CD4-positive, alpha-beta T cell treated with Interleukin-15 for 1 hour (primary cell): ENCODE measurements at regions not wholly inside any gene's neighbourhood (a gene's known extent, or its start where the extent isn't known, plus 50 kb on each side); places are given as distances from the start of the nearest gene placed in this dataset.

ENCODE experiments used
- DNase-seq: peaks from one replicate; pipeline ENCODE4 v3.0.0-alpha.2; 2020

DNA sequence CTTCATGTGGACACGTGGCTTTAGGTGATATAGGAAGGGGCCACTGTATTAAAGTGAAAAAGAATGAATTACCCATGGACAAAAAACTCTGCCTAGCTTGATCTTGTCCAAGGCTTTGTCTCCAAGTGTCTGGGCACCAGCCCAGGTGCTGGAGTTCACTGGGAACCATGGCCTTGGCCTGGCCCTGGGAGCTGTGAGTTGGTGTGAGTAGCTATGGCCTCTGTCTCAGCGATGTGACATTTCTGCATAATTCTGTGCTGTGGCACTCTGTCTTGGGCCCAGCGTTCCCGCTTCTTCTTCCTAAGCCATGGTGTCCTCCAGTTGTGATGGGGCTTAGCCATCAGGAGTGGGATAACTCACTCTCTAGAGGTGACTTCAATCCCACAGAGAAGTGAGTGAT is 119.0 kb upstream of the PPP2R2D start:
- no peak for DNase-seq

DNA sequence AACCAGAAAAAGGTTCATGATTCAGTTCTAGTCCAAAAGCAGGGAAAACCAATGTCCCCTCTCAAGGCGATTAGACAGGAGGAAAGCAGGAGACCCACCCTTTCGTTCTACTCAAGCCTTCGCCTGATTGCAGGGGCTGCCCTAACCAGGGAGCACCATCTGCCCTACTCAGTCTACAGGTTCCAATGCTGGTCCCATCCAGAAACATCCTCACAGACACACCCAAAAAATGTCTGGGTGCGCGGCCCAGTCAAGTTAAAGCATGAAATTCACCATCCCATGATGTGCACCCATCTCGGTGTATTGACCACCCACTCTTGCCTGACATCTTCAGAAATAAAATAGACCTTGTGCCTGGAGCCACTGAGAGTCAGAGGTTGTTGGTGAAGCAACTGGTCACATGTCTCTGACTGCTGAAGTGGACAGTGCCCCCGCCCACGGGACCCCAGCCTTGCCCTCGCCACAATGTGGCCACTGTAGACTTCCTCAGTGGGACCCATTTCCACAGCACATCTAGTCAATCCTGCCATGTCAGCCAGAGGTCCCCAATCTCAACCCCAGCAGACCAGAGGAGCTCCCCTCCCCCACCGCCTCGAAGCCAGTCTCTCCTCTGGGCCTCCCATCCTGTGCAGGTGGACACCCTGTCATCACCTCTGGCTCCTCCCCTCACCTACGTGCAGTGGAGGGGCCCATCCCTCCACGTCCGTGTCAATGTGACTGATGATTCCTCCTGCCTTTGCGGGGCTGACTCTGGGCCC is 116.3 kb upstream of the PPP2R2D start:
- DNase-seq, result no peak

DNA sequence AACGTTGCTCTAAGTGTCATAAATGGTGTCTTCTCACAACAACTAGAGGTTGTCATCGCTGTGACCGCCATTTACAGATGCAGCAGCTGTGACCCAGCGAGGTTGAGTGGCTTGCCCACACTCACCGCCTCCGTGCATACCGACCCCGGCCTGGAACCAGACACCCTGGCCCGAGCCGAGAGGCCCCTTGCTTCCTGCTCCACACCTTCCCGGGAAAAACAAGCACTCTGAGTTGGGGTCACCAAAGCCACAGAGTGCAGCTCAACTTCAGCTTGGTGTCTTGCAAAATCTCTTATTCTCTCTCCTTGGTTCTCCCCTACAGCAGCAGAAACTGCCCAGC is 115.7 kb upstream of the PPP2R2D start:
- DNase-seq, result no peak

DNA sequence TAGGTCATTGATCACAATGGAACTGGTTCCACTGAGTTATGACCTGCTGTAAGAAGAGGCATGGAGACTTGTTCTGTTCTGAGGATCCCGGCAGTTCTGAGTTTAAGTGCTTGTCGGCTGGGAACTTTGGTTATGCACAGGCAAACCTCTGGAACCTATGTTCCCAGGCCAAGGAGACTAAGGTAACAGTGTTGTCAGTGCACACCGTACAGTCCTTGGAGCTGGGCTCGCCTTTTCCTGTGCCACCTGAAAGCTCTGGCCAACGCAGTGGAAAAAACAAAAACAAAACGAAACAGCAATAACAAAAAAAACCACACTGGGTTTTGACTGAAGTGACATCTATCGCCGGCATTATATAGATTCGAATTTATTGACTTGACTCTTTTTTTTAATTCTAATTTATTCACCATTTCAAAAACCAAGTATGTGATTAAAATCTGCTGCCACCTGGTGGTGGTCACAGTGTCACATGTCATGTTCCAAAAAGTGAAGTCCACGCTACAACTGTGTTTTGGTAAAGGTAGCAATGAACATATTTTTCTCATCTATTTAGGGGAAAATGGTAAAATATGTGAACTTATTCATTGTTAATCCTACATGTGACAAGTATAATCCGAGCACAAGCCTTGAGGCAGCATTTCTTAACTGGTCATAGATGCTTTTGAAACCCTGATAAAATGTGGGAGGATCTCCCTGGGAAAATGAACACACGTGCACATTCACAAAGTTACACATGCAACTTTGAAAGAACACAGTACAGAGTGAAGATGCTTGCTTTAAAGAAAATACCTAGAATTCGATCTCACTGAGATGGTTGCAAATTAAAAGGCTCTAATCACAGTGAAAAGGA is 113.8 kb upstream of the PPP2R2D start:
- DNase-seq, result no peak

DNA sequence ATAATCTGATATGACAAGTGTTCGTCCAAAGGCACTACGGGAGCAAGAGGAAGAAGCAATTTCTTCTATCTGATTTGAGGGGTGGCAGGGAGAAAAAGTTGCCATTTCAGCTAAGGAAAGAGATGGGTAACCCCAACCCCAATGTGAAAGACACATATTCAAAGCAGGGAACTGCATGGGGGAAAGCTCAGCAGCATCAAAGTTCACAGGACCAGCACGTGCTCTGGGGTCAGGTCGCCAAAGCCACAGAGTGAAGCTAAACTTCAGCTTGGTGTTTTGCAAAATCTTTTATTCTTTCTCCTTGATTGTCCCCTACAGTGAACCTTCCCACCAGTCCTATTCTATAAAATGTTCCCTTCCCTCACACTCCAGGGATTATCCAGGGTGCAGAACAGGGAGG is 112.8 kb upstream of the PPP2R2D start:
- DNase-seq, result no peak

DNA sequence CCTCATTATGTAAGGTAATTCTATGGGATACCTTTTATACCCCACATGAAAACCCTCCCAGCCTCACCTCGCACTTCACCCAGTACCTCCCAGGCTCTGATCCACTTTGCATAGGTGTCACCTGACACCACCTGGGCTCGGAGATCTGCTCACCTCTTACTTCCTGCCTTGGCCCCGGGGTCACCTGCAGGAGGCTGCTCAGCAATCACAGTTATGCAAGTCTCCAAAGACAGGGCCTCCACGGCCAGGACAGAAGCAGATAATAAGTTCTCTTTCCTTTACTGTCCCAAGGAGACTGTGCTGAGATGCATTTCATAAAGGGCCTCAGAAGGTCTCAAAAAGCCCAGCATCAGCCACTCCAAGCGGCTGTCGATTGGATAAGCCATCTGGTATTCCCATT is 112.4 kb upstream of the PPP2R2D start:
- DNase-seq, result no peak

DNA sequence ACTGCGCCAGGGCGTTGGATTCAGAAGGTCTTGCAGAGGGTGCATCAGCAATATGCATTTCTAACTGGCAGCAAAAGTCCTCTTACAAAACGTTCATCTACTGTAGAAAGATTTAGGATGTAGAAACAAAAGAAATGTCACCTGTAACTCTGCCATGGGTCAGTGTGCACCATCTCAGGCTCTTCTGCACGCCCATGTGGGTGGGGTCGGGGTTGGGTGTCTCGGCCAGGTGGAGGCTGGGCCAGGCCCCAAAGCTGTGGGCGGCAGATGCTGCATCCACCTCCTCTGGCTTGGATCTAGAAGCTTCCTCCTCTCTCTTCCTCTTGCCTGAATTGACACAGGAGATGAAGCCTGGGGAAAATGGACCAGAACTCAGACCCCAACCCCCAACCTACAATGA is 111.3 kb upstream of the PPP2R2D start:
- no peak for DNase-seq

DNA sequence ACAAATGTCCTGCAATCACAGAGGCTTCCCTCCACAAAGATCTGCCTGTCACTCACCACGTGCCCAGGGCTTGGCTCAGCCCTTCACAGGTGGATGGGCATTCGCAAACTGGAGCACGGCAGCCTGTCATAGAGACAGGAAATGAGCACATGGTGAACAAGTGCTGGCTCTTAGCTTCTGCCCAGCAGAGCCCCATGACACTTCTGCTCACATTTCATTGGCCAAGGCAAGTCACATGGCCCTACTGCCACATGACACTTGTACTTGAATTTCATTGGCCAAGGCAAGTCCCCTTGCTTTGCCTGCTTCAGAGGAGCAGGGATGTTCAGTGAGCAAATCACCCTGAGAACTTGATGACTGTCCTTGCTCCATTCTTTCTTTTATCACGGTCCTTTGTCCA is 110.8 kb upstream of the PPP2R2D start:
- DNase-seq, result no peak

DNA sequence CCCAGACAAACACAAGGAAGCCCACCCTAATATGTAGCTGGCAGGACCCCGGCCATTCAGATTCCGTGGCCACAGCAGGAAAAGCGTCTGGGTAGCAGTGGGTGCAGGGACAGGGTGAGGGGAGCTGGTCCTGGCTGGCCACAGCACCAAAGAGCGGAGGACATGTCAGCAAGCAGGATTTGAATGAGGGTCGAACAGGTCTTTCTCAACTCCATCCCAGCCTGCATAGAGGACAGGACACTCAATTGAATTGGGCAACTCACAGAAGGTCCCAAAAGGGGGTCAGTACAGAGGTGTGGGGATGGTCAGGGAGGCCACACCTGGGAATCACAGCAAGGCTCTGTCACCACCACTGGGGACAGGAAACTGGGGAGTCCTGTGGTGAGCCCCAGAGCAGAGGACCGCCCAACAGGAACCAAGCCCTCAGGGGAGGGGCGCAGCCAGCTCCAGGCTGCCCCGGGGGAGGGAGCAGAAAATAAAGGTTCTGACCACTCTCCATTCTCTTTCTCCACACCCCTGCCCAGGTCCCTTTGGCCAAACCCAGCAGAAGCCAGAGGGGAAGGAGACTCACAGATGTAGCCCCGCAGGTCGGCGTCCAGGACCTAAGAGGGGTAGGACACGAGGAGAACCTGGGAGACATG is 108.7 kb upstream of the PPP2R2D start:
- DNase-seq, result no peak

DNA sequence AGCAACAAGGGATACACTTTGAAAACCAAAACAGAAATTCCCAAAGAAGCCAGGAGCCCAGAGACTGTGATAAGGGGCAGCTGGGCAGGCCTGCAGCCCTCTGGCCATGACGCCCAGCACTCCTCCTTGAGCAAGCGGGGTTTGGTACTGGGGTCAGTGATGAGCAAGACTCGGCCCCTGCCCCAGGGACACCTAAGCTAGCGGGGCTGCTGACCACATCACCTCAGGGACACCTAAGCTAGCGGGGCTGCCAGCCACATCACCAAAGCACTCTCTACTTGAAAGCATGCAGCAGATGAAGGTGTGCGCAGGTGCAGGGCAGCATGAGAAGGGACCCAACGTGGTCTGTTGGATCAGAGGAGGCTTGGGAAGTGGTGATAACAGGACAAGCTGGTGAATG is 108.0 kb upstream of the PPP2R2D start:
- no peak for DNase-seq

DNA sequence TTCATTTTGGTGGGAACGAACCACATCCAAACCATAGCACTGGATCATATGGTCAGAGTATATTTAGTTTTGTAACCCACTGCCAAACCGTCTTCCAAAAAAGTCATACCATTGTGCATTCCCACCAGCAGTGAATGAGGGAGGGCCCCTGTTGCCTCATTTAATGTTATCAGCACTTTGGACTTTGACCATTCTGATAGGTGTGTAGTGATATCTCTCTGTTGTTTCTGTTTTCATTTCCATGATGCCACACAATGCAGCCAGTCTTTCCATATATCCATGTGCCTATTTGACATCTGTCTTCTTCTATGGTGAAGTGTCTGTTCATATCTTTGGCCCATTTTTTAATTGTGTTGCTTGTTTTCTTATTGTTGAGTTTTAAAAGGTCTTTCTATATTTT is 105.0 kb upstream of the PPP2R2D start:
- DNase-seq, result no peak

DNA sequence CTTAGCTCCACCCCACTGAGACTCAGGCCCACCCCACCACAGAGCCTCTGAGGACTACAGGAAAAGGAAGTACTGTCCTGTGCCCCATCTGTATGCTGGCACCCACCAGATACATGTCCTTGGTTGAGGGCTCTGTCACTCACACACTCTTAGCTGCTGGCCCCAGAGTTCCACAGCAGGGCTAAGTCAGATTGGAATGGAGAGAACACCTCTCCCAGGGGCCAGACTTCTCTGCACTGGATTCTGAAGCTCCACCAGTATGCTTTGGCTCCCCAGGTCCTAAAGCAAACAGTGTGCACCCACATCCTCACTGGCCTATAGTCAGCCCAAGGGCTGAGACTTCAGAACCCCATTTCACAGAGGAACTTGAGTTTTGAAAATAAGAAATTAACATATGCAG is 103.2 kb upstream of the PPP2R2D start:
- DNase-seq, result no peak

DNA sequence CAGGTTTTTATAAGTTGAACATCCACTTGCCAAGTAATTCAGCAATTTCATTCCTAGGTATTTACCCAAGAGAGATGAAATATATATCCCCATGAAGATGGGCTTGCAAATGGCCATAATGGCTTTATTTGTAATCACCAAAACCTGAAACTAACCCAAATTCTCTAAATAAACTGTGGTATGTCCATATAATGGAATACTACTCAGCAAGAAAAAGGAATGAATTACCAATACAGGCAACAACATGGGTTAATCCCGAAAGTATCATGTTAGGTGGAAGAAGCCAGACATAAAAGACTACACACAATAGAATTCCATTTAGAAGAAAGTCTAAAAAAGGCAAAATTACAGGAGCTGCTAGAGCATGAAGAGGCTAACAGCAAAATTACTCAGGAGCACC is 101.4 kb upstream of the PPP2R2D start:
- no peak for DNase-seq

DNA sequence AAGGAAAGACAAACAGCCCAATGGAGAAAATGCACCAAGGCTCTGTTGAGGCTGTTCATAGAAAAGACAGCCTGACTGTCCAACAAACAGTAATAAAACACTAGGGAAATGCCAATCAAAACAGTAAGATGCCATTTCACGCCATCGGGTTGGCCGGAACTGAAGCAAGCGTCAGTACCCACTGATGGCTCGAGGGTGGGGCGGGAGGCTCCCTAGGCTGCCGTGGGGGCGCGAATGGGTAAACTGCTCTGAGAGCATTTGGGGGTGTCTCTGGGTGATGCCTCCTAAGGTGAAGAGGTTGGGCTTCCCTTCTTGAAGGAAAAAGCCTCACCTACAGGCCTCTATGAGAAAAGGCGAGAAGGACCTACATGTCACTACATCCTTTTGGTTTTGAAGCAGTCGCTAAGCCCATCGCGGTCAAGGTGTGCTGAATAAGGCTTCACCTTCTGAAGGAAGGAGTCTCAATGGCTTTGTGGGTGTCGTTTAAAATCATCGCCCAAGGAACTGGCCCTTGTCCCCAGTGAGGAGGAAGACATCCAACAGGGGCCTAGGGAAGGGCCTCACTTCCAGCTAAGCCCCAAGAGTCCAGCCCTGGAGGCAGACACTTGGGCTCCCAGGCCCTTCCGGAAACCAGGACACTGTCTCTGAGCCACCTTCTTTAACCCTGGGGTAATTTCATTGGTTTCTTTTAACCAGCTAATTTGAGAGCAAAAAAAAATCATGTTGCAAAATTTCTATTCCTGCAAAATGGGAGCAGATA is 98.5 kb upstream of the PPP2R2D start:
- DNase-seq, result no peak

DNA sequence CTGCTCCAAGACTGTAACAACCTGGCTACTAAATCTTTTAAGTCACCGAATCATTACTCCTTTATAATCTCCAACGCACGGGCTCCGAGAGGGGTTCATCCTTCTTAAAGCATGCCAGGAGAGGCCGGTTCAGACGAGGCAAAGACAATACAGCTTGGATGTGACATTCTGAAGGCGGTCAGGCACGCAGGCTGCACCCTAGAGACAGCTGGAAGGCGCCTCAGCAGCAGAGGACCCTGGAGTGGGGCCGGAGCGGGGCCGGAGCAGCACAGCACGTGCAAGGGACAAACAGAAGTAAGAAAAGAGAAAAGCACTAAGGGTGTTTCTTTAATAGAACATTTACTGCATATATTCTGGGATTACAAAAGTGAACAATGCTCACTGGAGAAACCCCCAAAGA is 97.8 kb upstream of the PPP2R2D start:
- no peak for DNase-seq

DNA sequence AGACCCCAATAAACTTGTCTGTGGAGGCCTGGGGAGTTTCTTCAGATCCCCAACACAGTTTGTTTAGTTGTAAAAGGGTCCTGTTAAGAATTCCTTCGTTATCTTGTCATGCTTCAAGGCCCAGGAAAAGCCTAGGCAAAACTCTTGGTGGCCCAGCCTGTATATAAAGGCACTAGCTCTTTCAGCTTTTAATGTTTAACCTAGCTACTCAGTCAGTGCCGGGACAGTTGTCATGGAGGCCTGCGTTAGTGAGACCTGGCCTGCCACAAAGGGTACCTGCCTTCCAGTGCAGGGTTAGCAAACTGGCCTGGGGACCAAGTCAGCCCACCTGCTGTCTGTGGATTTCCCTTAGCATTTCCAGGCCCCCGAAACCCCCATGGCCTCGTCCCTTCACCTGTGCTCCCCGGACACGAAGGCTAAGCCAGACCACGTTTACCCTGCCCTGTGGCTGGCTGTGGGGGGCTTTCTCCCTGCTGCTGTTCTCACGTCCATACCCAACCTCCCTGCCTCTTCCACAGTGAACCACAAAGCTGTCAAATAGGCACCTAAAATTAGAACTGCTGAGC is 96.9 kb upstream of the PPP2R2D start:
- no peak for DNase-seq

DNA sequence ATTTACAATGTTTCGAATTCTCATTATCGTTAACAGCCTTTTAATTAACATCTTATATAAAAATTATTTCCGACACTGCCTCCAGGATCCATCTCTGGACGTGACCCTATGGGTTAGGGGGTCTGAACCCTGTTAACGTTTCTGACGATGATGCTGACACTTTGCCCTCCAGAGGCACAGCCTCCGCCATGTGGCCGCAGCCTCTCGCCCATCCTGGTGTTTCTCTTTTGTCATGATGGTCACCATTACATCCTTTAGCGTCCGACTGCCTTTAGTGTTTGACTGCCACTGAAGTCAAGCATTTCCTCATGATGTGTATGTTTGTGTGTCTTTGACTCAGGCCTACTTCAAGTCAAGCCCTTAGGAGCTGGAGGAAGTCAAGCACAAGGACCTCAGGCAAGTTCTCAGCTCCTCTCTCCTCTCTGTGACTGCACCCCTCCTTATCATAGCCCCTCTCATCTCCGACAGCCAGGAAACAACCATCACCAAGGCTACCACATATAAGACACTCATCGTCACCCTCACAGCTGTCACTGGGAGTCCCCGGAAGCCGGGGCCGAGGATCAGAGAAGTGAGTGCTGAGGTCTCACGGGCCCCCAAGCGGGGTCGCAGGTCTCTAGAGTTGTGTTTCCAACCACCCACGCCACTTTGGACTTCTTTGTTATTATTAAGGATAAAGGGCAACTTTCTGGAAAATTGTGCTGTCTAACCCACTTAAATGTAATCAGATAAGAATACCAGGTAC is 96.1 kb upstream of the PPP2R2D start:
- no peak for DNase-seq

DNA sequence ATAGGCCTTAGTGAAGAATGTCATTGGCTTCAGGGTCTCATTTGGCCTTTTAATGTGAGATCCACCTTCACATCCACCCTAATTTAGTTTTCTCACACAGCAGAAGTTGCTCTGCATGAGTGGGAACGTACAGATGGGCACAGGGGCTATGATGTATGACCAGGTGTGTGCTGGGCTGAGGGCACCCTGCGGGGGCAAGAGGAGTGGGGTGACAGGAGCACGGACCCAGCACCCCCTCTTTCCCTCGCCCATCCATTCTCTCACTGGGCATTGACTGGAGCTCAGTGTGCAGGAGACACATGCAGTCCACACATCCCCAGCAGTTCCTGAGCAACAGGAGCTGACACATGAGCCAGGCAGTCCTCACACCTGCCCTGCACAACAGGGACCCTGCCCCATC is 95.1 kb upstream of the PPP2R2D start:
- no peak for DNase-seq

DNA sequence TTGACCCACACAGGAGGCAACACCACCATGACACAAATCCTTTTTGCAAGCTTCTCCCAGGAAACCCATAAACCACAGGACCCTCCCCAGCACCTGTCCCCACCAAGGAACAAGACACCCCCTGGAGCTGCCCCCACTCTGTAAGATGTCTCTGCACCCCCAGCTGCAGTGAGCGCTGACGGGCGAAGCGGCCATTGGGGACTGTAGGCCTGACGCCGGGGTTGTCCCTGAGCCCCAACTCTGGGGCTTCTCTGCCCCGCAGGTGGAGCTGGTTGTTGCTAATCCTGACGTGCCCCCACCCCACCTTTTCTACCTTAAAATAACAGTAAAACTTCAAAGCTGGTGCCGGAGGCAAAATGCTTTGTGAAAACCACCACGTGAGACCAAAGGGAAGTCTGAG is 94.7 kb upstream of the PPP2R2D start:
- DNase-seq, result no peak

DNA sequence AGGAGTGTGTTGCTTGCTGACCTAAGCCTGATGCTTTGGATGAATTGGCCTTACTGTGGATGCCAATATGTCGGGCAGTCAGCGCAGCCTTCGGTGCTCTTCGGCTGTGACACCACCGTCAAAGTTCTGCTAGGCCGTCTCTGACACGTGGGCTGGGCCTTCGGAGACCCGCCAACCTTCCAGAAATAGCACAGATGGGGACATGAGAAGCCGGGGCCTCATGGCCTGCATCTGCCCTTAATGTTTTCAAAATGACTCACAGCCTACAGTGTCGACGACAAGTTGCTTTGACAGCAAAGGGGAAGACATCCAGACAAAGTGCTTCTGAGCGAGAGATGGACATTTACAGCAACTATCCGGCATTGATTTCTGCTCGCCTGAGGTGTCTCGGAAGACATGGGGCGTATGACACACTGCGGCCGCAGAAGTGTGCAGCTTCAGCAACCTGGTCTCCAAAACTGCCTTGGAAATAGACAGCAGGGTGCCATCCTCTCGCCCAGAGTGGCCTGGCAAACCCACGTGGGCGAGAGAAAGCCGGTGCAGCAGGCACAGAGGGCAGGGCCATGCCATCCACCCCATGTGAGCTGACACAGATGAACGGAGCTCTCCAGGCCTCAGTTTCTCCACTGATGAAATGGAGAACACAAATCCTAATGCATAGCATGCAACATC is 94.0 kb upstream of the PPP2R2D start:
- DNase-seq, result no peak

DNA sequence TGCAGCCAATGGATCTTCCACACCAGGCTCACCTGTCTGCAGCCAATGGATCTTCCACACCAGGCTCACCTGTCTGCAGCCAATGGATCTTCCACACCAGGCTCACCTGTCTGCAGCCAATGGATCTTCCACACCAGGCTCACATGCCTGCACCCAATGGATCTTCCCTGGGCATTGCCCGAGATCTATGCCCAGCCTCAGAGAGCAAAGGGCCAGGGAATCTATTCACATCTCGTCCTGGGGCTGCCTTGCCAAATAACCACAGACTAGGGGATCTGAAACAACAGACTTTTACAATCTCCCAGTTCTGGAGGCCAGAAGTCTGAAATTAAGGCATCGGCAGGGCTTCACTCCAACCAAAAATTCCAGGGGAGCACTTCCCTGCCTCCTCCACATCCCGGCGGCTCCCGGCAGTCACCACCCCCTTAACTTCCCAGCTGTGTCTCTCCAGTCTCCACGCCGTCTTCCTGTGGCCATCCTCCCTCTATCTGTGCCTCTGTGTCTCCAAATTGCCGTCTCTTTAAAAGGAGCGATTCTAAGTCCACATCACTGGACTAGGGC is 92.4 kb upstream of the PPP2R2D start:
- DNase-seq, result no peak
